Keratinocyte (primary cell): ENCODE measurements at regions not wholly inside any gene's neighbourhood (a gene's known extent, or its start where the extent isn't known, plus 50 kb on each side); places are given as distances from the start of the nearest gene placed in this dataset.

Experiments used
- DNase-seq: peaks from one replicate; pipeline ENCODE4 v3.0.0-alpha.2; 2011; ENCODE audit warnings: low read depth, missing footprints, low spot score
- FAIRE-seq: peaks from 2 replicates; lab custom pipeline; 2011; peaks lifted over from hg19 to GRCh38; lab: Jason Lieb, UNC
- H2AFZ ChIP-seq: 2 replicates; pipeline ENCODE4 v1.6.0; 2012; ENCODE audit warnings: low read length, control low read depth, inconsistent platforms; ENCODE audit not compliant: control insufficient read depth
- H3K27ac ChIP-seq: 2 replicates; pipeline ENCODE4 v1.5.1; 2011; ENCODE audit warnings: low read length; ENCODE audit not compliant: control insufficient read depth, insufficient read depth
- H3K27me3 ChIP-seq: 3 replicates; pipeline ENCODE4 v1.6.0; 2011; ENCODE audit warnings: low read length; ENCODE audit not compliant: control insufficient read depth, insufficient read depth; ENCODE audit errors: extremely low read depth
- H3K36me3 ChIP-seq, 2 experiments: 2 replicates in 1 of 2; 3 replicates in 1 of 2; pipeline ENCODE4 v1.5.1; 2011; ENCODE audit warnings: low read length in 2 of 2, mild to moderate bottlenecking in 1 of 2; ENCODE audit not compliant: control insufficient read depth in 2 of 2, insufficient read depth in 2 of 2; ENCODE audit errors: extremely low read depth in 1 of 2
- H3K4me1 ChIP-seq: 3 replicates; pipeline ENCODE4 v1.5.1; 2011; ENCODE audit warnings: low read length; ENCODE audit not compliant: control insufficient read depth, insufficient read depth; ENCODE audit errors: extremely low read depth
- H3K4me2 ChIP-seq: 3 replicates; pipeline ENCODE4 v1.6.0; 2011; ENCODE audit warnings: low read depth, low read length; ENCODE audit not compliant: control insufficient read depth, insufficient read depth; ENCODE audit errors: extremely low read depth
- H3K4me3 ChIP-seq, 3 experiments: fragments of 200-600 bp in 1 of 3; sonication (generic) in 1 of 3; 2 replicates in 2 of 3; 3 replicates in 1 of 3; pipeline ENCODE4 v1.5.1; 2011 to 2016; ENCODE audit warnings: low read length in 3 of 3, mild to moderate bottlenecking in 3 of 3, control low read depth in 2 of 3, inconsistent platforms in 1 of 3, low read depth in 1 of 3, mixed read lengths in 1 of 3, mixed run types in 1 of 3, moderate library complexity in 1 of 3; ENCODE audit not compliant: control insufficient read depth in 2 of 3, insufficient read depth in 2 of 3; ENCODE audit errors: extremely low read depth in 1 of 3
- H3K79me2 ChIP-seq: 2 replicates; pipeline ENCODE4 v1.6.0; 2012; ENCODE audit warnings: low read length; ENCODE audit not compliant: control insufficient read depth, insufficient read depth
- H3K9ac ChIP-seq: 3 replicates; pipeline ENCODE4 v1.6.0; 2011; ENCODE audit warnings: low read length; ENCODE audit not compliant: control insufficient read depth, insufficient read depth; ENCODE audit errors: extremely low read depth
- H3K9me1 ChIP-seq: 3 replicates; pipeline ENCODE4 v1.6.0; 2011; ENCODE audit warnings: low read length; ENCODE audit not compliant: control insufficient read depth, insufficient read depth; ENCODE audit errors: extremely low read depth
- H3K9me3 ChIP-seq: 2 replicates; pipeline ENCODE4 v1.5.1; 2012; ENCODE audit warnings: low read depth, low read length; ENCODE audit not compliant: control insufficient read depth
- H4K20me1 ChIP-seq: 3 replicates; pipeline ENCODE4 v1.6.0; 2011; ENCODE audit warnings: low read length; ENCODE audit not compliant: control insufficient read depth, insufficient read depth; ENCODE audit errors: extremely low read depth
- EZH2 ChIP-seq: IDR thresholded peaks from one replicate; pipeline ENCODE4 v1.6.1; 2012; ENCODE audit warnings: inconsistent platforms, mild to moderate bottlenecking, low read length, moderate library complexity
- dilution Hi-C: fragments of 300-500 bp; cut with MboI; formaldehyde crosslinking; loops from one replicate; pipeline ENCODE4 v1.7.0; 2020; ENCODE audit warnings: low sequenced_read_pairs; ENCODE audit not compliant: extremely low pct_ligation_motif_present
- TF ChIP-seq, protein P1 (sequence below), 3 experiments: IDR thresholded peaks in 1 of 3; conservative IDR thresholded peaks in 1 of 3; optimal IDR thresholded peaks in 1 of 3; 2 replicates in 2 of 3; 3 replicates in 1 of 3; pipeline versions ENCODE3 to v1.5.1; 2011; ENCODE audit warnings: low read length in 3 of 3, mild to moderate bottlenecking in 3 of 3, moderate library complexity in 2 of 3, control low read depth in 1 of 3, inconsistent platforms in 1 of 3; ENCODE audit not compliant: insufficient read depth in 2 of 3; ENCODE audit errors: extremely low read depth in 1 of 3

DNA sequence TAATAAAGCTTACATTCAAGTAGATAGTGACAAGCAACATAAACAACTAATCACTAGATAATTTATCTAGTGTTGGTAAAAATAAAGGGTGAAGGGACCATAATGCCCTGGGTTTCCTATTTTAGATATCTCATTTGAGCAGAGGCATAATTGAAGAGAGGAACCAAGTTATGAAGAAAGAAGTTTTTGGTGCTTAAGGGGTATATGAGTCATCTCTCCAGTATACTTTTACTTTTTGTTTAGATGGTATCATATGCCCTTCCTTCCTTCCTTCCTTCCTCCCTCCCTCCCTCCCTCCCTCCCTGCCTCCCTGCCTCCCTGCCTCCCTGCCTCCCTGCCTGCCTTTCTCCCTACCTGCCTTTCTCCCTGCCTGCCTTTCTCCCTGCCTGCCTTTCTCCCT, 1053.5 kb upstream of the CELF4 start:
- Histone ChIP-seq H3K4me2 (no peak overlapping the region), H2AFZ (no peak overlapping the region), H3K79me2 (no peaks in the 10 kb centered on the region), H3K9ac (no peak overlapping the region), H3K36me3 (no peaks in the 10 kb centered on the region), H3K27me3 (no peaks in the 10 kb centered on the region), H4K20me1 (no peaks in the 10 kb centered on the region), H3K9me1 (no peaks in the 10 kb centered on the region), H3K9me3 (no peaks in the 10 kb centered on the region), H3K4me1 (no peaks in the 10 kb centered on the region), H3K4me3 (no peak overlapping the region), H3K27ac (no peak overlapping the region)
- FAIRE-seq (no peak), DNase-seq (no peak)
- dilution Hi-C loops, result no loop called here
- TF ChIP-seq EZH2, result no peak
- TF ChIP-seq, protein P1, sequence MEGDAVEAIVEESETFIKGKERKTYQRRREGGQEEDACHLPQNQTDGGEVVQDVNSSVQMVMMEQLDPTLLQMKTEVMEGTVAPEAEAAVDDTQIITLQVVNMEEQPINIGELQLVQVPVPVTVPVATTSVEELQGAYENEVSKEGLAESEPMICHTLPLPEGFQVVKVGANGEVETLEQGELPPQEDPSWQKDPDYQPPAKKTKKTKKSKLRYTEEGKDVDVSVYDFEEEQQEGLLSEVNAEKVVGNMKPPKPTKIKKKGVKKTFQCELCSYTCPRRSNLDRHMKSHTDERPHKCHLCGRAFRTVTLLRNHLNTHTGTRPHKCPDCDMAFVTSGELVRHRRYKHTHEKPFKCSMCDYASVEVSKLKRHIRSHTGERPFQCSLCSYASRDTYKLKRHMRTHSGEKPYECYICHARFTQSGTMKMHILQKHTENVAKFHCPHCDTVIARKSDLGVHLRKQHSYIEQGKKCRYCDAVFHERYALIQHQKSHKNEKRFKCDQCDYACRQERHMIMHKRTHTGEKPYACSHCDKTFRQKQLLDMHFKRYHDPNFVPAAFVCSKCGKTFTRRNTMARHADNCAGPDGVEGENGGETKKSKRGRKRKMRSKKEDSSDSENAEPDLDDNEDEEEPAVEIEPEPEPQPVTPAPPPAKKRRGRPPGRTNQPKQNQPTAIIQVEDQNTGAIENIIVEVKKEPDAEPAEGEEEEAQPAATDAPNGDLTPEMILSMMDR (optimal IDR thresholded peaks at IDR 0.05 in 1 of 3, IDR thresholded peaks at IDR 0.05 in 1 of 3, conservative IDR thresholded peaks at IDR 0.05 in 1 of 3; ENCODE audit: extremely low read depth in 1 of 3, insufficient read depth in 2 of 3, low read length in 3 of 3), result no peak

DNA sequence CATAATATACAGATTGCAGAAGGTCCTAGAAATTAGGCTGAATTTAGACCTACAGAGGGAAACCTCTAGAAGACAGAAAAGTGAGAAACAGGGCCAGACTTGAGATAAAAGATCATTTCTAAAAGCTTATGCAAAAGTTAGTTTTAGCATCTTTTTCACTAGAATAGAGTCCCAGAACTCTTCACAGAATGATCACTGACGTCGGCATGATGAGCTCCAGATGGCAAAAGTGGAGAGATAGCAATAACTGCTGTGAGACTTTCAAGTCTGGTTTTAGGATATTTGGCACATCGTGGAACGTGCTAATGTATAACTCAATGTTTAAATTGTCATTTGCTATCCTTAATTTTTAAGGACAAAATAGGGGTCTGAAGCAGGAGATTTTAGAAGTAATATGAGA, 1050.7 kb upstream of the CELF4 start:
- Histone ChIP-seq H3K9me1 (no peaks in the 10 kb centered on the region), H2AFZ (no peak overlapping the region), H3K4me2 (no peak overlapping the region), H3K9ac (no peak overlapping the region), H4K20me1 (no peaks in the 10 kb centered on the region), H3K27ac (no peak overlapping the region), H3K4me1 (no peaks in the 10 kb centered on the region), H3K79me2 (no peaks in the 10 kb centered on the region), H3K27me3 (no peaks in the 10 kb centered on the region), H3K9me3 (no peaks in the 10 kb centered on the region), H3K36me3 (no peaks in the 10 kb centered on the region), H3K4me3 (no peak overlapping the region)
- DNase-seq (no peak), FAIRE-seq (no peak)
- TF ChIP-seq, protein P1 (optimal IDR thresholded peaks at IDR 0.05 in 1 of 3, IDR thresholded peaks at IDR 0.05 in 1 of 3, conservative IDR thresholded peaks at IDR 0.05 in 1 of 3; ENCODE audit: extremely low read depth in 1 of 3, insufficient read depth in 2 of 3, low read length in 3 of 3), result no peak
- TF ChIP-seq EZH2, result no peak
- dilution Hi-C loops, result no loop called here
